IPS-20b (cell line): ENCODE measurements at regions not wholly inside any gene's neighbourhood (a gene's known extent, or its start where the extent isn't known, plus 50 kb on each side); places are given as distances from the start of the nearest gene placed in this dataset.

Source experiments
- H3K27ac ChIP-seq: one replicate; pipeline ENCODE4 v1.5.1; 2013; ENCODE audit warnings: low read length
- H3K27me3 ChIP-seq: 2 replicates; pipeline ENCODE4 v1.6.1; 2013; ENCODE audit warnings: mild to moderate bottlenecking, low read length, inconsistent platforms; ENCODE audit not compliant: insufficient read depth
- H3K36me3 ChIP-seq: 2 replicates; pipeline ENCODE4 v1.6.1; 2013; ENCODE audit warnings: low read depth, mild to moderate bottlenecking, inconsistent platforms, low read length, moderate library complexity; ENCODE audit not compliant: insufficient read depth
- H3K4me1 ChIP-seq: 2 replicates; pipeline ENCODE4 v1.6.1; 2013; ENCODE audit warnings: mild to moderate bottlenecking, control low read depth, inconsistent platforms, low read length, moderate library complexity; ENCODE audit not compliant: insufficient read depth
- H3K4me3 ChIP-seq: 2 replicates; pipeline ENCODE4 v1.5.1; 2013; ENCODE audit warnings: mild to moderate bottlenecking, low read length, inconsistent platforms
- H3K9ac ChIP-seq: 2 replicates; pipeline ENCODE4 v1.6.1; 2013; ENCODE audit warnings: low read depth, mild to moderate bottlenecking, inconsistent platforms, low read length, moderate library complexity
- H3K9me3 ChIP-seq: 2 replicates; pipeline ENCODE4 v1.6.1; 2013; ENCODE audit warnings: mild to moderate bottlenecking, low read depth, low read length, inconsistent platforms; ENCODE audit not compliant: insufficient read depth

DNA sequence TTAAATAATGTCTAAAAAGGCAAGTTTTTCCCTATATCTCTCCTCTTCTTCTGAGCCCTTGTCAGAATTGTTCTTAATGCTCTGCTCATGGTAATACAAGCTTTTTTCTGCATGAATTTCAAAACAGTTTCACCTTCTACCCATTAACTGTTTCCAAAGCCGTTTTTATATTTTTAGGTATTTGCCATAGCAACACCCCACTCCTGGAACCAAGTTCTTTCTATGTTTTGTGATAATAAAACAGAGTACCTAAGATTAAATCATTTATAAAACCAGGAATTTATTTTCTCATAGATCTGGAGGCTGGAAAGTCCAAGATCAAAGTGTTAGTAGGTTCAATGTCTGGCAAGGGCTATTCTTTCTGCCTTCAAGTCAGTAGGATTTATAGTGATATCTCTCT lies 497.4 kb downstream of the ETS1 start:
- Histone ChIP-seq H3K36me3 (no peaks in the 10 kb centered on the region), H3K4me3 (no peak overlapping the region), H3K27me3 (no peaks in the 10 kb centered on the region), H3K27ac (no peak overlapping the region), H3K9me3 (peaks cover 17% of the 10 kb centered on the region; the same call in 1 of the 2 replicates), H3K9ac (no peak overlapping the region), H3K4me1 (no peaks in the 10 kb centered on the region)

DNA sequence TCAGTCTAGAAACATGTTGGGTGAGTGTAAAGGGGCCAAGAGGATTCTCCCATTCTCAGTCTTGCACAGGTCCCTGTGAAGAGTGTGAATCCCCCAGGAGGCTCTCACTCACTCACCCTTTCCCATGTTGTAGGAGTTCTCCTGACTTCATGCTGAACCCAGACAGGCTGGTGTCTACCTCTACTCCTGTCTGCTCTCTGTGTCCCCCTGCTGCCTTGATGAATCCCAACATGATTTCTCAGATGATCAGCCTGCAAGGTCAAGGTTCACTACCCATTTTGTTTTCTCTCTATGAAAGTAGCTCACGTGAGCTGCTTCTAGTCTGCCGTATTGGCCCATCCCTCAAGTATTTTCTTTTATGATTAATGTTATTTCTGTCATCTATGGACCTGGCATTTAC lies 500.6 kb downstream of the ETS1 start:
- Histone ChIP-seq H3K4me1 (no peaks in the 10 kb centered on the region), H3K9me3 (peaks cover 17% of the 10 kb centered on the region; the same call in 1 of the 2 replicates), H3K36me3 (no peaks in the 10 kb centered on the region), H3K9ac (no peak overlapping the region), H3K27ac (no peak overlapping the region), H3K27me3 (no peaks in the 10 kb centered on the region; the same call in 1 of the 2 replicates), H3K4me3 (no peak overlapping the region)

DNA sequence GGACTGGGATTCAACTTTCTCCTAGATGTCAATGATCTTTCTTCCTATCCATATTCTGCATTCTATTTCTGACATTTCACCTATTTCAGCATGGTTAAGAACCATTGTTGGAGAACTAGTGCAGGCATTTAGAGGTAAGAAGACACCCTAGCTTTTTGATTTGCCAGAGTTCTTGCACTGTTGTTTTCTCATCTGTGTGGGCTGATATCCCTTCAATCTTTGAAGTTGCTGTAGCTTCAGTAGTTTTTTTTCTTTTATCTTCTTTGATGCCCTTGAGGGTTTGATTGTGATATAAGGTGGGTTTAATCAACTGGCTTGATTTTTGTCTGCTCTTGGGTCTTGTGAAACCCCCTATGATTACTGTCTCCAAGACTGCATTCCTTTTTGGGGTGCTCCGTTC lies 502.1 kb downstream of the ETS1 start:
- Histone ChIP-seq H3K9me3 (peaks cover 14% of the 10 kb centered on the region; the same call in 1 of the 2 replicates), H3K27ac (no peak overlapping the region), H3K9ac (no peak overlapping the region), H3K4me1 (no peaks in the 10 kb centered on the region), H3K27me3 (no peaks in the 10 kb centered on the region; the same call in 1 of the 2 replicates), H3K4me3 (no peak overlapping the region), H3K36me3 (no peaks in the 10 kb centered on the region)

DNA sequence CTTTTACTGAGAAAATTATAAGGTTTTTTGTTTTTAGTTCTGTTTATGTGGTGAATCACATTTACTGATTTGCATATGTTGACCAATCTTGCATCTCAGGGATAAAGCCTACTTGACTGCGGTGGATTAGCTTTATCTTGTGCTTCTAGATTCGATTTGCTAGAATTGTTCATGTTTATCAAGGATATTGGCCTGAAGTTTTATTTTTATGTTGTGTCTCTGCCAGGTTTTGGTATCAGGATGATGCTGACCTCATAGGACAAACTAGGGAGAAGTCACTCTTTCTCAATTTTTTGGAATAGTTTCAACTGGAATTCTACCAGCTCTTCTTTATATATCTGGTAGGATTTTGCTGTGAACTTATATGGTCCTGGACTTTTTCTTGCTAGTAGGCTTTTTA lies 504.8 kb downstream of the ETS1 start:
- H3K27me3 ChIP-seq: no peaks in the 10 kb centered on the region; the same call in 1 of the 2 replicates
- no peak overlapping the region for H3K27ac ChIP-seq
- H3K4me1 ChIP-seq: no peaks in the 10 kb centered on the region

DNA sequence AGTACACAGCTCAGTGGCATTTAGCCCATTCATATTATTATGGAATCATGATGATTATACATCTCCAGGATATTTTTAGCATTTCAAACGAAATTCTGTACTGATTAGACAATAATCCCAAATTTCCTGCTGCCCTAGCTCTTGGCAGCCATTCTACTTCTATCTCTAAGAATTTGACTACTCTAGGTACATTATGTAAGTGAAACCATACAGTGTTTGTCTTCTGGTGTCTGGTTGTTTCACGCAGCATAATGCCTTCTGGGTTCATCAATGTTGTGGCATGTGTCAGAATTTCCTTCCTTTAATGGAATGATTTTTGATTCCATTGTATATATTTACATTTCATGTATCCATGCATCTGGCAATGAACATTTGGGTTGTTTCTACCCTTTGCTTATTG lies 517.7 kb downstream of the ETS1 start:
- Histone ChIP-seq H3K4me3 (no peak overlapping the region), H3K27me3 (no peaks in the 10 kb centered on the region), H3K9me3 (no peaks in the 10 kb centered on the region; the same call in 1 of the 2 replicates), H3K9ac (no peak overlapping the region), H3K27ac (no peak overlapping the region), H3K4me1 (no peaks in the 10 kb centered on the region), H3K36me3 (no peaks in the 10 kb centered on the region)

More for the DNA sequence above, 504.8 kb downstream of the ETS1 start:
- H3K36me3 ChIP-seq: no peaks in the 10 kb centered on the region
- no peak overlapping the region for H3K4me3 ChIP-seq
- H3K9me3 ChIP-seq: no peaks in the 10 kb centered on the region
- H3K9ac ChIP-seq: no peak overlapping the region

DNA sequence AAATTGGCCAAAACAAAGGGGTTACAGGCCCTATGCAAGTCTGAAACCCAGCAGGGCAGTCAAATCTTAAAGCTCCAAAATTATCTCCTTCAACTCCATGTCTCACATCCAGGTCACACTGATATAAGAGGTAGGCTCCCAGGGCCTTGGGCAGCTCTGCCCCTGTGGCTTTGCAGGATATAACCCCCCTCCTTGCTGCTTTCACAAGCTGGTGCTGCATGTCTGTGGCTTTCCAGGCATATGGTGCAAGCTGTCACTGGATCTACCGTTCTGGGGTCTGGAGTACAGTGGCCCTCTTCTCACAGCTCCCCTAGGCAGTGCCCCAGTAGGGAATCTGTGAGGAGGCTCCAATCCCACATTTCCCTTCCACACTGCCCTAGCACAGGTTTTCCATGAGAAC lies 519.6 kb downstream of the ETS1 start:
- Histone ChIP-seq H3K4me3 (no peak overlapping the region), H3K4me1 (no peaks in the 10 kb centered on the region), H3K9me3 (no peaks in the 10 kb centered on the region; the same call in none of the 2 replicates), H3K36me3 (no peaks in the 10 kb centered on the region), H3K27me3 (no peaks in the 10 kb centered on the region), H3K27ac (no peak overlapping the region), H3K9ac (no peak overlapping the region)

DNA sequence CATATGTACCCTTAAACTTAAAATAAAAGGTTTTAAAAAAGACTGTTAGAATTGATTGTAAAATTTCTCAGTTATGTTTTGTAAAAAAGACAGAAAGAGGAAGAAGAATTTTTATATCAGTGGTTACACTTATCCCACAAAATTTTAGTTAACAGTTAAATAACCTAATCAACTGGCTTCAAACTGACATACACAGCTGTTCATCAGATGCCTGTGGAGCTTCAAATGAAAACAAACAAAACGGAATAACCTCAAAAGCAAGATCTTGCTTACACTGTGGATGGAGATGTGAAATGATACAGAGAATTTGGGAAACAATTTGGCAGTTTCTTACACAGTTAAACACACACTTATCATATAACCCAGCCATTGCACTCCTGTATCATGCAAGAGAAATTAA lies 521.0 kb downstream of the ETS1 start:
- Histone ChIP-seq H3K9ac (no peak overlapping the region), H3K36me3 (no peaks in the 10 kb centered on the region), H3K27me3 (no peaks in the 10 kb centered on the region), H3K27ac (no peak overlapping the region), H3K4me3 (no peak overlapping the region), H3K4me1 (no peaks in the 10 kb centered on the region), H3K9me3 (no peaks in the 10 kb centered on the region; the same call in none of the 2 replicates)

DNA sequence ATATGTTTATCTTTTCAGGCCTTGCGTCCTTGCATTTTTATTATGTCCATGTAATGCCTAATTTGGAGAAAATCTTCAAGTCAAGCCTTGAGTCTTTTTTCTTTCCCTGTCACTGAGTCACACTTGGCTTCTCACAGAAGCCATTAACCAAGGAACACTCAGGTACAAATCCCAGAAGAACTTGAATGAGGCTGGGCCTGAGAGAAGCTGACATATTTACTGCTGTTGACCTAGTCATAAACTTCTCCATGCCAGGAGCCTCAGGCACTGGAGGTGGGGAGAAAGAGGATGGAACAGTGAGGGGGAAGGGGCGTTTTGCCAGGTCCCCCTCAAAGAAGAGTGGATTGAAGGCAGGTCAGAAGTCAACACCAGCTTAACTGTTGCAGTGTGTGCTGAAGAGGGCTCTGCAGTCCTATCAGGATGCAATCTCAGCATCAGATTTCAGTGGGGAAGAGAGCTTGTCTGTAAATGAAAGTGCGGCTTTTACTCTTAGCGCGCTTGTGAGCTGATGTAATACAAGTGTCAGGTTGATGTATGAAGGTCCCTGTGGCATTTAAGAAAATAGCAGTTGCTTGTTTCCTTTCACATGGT lies 526.0 kb downstream of the ETS1 start:
- Histone ChIP-seq H3K4me3 (no peak overlapping the region), H3K9me3 (no peaks in the 10 kb centered on the region; the same call in 1 of the 2 replicates), H3K27me3 (no peaks in the 10 kb centered on the region), H3K27ac (no peak overlapping the region), H3K4me1 (no peaks in the 10 kb centered on the region), H3K36me3 (no peaks in the 10 kb centered on the region), H3K9ac (no peak overlapping the region)

DNA sequence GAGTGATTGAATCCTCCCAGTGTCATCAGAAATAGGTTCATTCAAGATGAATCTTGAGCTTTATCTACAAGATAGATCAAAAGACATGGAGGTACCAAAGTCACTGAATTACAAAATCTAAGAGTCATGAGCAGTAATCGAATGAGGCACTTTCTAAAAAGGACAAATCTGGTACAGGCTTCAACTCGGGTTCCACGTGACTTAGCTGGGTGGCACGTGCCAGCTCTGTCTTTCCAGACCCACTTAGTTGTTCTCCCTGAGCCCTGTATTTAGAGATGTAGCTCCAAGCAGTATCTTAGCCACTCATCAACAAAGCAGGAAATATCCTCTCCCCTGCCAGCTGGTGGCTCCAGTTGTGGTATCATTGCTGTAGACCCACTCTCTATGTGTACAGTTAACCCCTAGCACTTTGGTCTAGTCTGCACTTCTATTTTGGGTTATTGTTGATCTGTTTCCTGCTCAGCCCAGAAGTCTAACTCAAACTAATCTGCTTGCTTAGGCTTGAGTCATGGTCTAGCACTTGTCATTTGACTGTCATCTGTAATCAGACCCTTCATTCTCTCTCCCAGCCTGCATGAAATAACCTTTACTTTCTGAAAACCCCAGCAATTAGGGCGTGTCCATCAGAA lies 528.7 kb downstream of the ETS1 start:
- H3K4me1 ChIP-seq: no peaks in the 10 kb centered on the region
- H3K27ac ChIP-seq: no peak overlapping the region
- no peaks in the 10 kb centered on the region; the same call in 1 of the 2 replicates for H3K9me3 ChIP-seq
- H3K36me3 ChIP-seq: no peaks in the 10 kb centered on the region
- H3K27me3 ChIP-seq: no peaks in the 10 kb centered on the region
- H3K9ac ChIP-seq: no peak overlapping the region
- no peak overlapping the region for H3K4me3 ChIP-seq

DNA sequence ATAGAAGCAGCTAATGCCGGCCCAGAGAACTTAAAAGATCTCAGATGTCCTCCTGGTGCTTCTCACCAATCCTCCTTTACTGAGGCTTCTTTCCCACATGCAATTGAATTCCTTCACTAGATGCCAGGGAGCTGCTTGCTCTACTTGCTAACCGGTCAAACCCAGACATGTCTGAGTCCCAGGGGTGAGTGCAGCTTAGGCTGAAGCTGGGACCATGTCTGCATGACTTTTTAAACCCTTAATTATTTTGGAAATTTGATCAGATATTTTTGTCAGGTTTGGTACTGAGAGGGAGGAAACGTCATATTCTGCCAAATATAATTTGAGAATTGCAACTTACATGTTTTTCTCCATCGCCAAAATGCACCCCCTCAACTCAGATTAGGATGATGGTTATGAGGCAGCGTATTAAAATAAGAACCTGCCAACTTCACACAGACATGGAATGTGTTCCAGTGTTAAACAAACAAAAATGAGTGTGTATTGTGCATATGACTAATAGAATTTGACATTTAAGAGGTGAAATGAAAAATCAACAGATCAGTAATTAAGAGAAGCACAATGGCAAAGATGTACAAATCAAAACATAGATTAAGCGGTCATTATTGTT lies 529.5 kb downstream of the ETS1 start:
- no peaks in the 10 kb centered on the region for H3K27me3 ChIP-seq
- no peaks in the 10 kb centered on the region for H3K4me1 ChIP-seq
- no peak overlapping the region for H3K9ac ChIP-seq
- H3K27ac ChIP-seq: no peak overlapping the region
- H3K9me3 ChIP-seq: no peaks in the 10 kb centered on the region
- H3K4me3 ChIP-seq: no peak overlapping the region
- no peaks in the 10 kb centered on the region for H3K36me3 ChIP-seq

DNA sequence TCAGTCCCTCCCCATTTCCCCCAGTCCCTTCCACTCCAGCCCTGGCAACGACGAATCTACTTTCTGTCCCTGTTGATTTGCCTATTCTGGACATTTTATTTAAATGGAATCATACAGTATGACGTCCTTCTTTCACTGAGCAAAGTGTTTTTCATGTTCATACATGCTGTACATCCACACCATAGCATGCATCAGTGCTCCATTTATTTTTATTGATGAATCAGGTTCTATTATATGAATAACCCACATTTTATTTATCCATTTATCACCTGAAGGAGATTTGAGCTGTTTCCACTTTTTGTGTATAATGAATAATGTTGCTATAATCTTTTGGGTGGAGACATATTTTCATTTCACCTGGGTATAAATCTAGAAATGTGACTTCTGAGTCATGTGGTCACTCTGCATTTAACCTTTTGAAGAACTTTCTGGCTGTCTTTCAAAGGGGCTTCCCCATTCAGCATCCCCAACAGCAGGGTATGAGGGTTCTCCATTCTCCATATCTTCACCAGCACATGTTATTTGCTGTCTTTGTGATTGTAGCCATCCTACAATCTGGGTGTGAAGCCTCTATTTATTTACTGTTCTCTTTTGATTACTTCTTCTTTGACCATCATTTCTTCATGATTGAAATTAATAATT lies 531.7 kb downstream of the ETS1 start:
- H3K9me3 ChIP-seq: no peaks in the 10 kb centered on the region

More for the DNA sequence above, 531.7 kb downstream of the ETS1 start:
- Histone ChIP-seq H3K4me3 (no peak overlapping the region), H3K36me3 (no peaks in the 10 kb centered on the region), H3K27me3 (no peaks in the 10 kb centered on the region), H3K4me1 (no peaks in the 10 kb centered on the region), H3K27ac (no peak overlapping the region), H3K9ac (no peak overlapping the region)
